Glutamatergic neuron (in vitro differentiated cells): ENCODE measurements at regions not wholly inside any gene's neighbourhood (a gene's known extent, or its start where the extent isn't known, plus 50 kb on each side); places are given as distances from the start of the nearest gene placed in this dataset.

Experiments used
- DNase-seq: peaks from one replicate; pipeline ENCODE4 v3.0.0; 2022
- H3K27ac Mint-ChIP-seq: one replicate; pipeline ENCODE4 v1.8.0; 2020; ENCODE audit warnings: mild to moderate bottlenecking, mixed read lengths, inconsistent platforms; ENCODE audit not compliant: unreplicated experiment
- H3K27me3 Mint-ChIP-seq: one replicate; pipeline ENCODE4 v1.8.0; 2020; ENCODE audit warnings: mild to moderate bottlenecking, moderate library complexity, mixed read lengths, inconsistent platforms; ENCODE audit not compliant: unreplicated experiment
- H3K36me3 Mint-ChIP-seq: one replicate; pipeline ENCODE4 v1.8.0; 2020; ENCODE audit warnings: mild to moderate bottlenecking, mixed read lengths, inconsistent platforms; ENCODE audit not compliant: unreplicated experiment
- H3K4me1 Mint-ChIP-seq: one replicate; pipeline ENCODE4 v1.8.0; 2020; ENCODE audit warnings: mild to moderate bottlenecking, low read depth, mixed read lengths, inconsistent platforms; ENCODE audit not compliant: unreplicated experiment
- H3K4me3 Mint-ChIP-seq: one replicate; pipeline ENCODE4 v1.8.0; 2020; ENCODE audit warnings: mild to moderate bottlenecking, mixed read lengths, inconsistent platforms; ENCODE audit not compliant: unreplicated experiment
- H3K9me3 Mint-ChIP-seq: one replicate; pipeline ENCODE4 v1.8.0; 2020; ENCODE audit warnings: mild to moderate bottlenecking, moderate library complexity, mixed read lengths, inconsistent platforms; ENCODE audit not compliant: unreplicated experiment
- TF ChIP-seq, protein P1 (sequence below): fragments of 200-600 bp; sonication (generic); IDR thresholded peaks from one replicate; pipeline ENCODE4 v1.5.0; 2021; ENCODE audit not compliant: partially characterized antibody, unreplicated experiment

DNA sequence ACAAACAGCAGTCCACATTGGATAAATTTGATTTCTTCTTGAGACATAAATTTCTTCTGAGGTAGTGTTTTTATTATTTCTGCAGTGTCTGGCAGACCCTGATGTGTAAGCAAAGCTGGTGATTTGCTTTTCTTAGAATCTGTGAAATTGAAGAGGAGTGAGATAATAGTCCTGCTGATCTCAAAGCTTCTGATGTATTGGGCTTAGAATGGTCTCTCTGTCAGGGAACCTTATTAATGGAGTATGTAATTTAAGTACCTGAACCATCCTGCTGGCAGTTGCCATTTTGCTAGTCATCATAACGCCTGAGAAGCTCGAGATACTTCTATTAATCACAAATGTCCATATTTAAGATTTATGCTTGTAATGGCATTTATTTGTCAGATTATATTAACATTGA is 464.5 kb upstream of the PRICKLE1 start:
- DNase-seq = no peak
- TF ChIP-seq, protein P1, sequence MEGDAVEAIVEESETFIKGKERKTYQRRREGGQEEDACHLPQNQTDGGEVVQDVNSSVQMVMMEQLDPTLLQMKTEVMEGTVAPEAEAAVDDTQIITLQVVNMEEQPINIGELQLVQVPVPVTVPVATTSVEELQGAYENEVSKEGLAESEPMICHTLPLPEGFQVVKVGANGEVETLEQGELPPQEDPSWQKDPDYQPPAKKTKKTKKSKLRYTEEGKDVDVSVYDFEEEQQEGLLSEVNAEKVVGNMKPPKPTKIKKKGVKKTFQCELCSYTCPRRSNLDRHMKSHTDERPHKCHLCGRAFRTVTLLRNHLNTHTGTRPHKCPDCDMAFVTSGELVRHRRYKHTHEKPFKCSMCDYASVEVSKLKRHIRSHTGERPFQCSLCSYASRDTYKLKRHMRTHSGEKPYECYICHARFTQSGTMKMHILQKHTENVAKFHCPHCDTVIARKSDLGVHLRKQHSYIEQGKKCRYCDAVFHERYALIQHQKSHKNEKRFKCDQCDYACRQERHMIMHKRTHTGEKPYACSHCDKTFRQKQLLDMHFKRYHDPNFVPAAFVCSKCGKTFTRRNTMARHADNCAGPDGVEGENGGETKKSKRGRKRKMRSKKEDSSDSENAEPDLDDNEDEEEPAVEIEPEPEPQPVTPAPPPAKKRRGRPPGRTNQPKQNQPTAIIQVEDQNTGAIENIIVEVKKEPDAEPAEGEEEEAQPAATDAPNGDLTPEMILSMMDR = no peak
- no peaks in the 10 kb centered on the region for H3K27me3 Mint-ChIP-seq
- H3K4me3 Mint-ChIP-seq = no peak overlapping the region
- no peaks in the 10 kb centered on the region for H3K9me3 Mint-ChIP-seq
- no peaks in the 10 kb centered on the region for H3K4me1 Mint-ChIP-seq
- H3K27ac Mint-ChIP-seq = no peak overlapping the region
- H3K36me3 Mint-ChIP-seq = no peaks in the 10 kb centered on the region

DNA sequence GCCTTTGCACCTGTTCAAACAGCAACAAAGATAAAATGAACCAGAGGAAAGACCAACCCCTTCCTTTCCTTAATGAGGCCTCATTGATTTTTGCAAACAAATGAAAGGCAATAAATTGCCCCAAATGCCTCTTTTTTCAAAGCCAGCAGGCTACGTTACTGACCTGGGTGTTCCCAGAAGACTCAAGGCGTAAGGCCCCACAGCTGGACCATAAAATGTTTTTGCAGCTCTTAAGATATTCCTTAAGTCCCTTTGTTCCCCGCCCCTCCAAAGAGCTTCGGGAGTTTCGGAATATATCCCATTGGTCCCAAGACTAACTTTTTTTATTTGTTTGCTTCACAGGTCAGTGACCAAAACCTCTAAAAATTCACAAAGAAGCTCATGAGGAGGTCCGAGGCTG is 462.9 kb upstream of the PRICKLE1 start:
- Mint-ChIP-seq H3K4me3 (no peak overlapping the region), H3K27me3 (no peaks in the 10 kb centered on the region), H3K4me1 (no peaks in the 10 kb centered on the region), H3K9me3 (no peaks in the 10 kb centered on the region), H3K36me3 (no peaks in the 10 kb centered on the region), H3K27ac (no peak overlapping the region)
- no peak for DNase-seq
- TF ChIP-seq, protein P1 = no peak

DNA sequence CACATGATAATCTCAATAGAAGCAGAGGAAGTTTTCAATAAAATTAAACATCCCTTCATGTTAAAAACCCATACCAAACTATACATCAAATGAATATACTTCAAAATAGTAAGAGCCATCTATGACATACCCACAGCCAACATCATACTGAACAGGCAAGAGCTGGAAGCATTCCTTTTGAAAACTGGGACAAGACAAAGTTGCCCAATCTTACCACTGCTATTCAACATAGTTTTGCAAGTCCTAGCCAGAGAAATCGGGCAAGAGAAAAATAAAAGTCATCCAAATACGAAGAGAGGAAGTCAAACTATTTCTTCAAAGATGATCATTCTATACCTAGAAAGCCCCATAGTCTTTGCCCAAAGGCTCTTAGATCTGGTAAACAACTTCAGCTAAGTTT is 454.7 kb upstream of the PRICKLE1 start:
- H3K9me3 Mint-ChIP-seq = no peaks in the 10 kb centered on the region
- H3K36me3 Mint-ChIP-seq = no peaks in the 10 kb centered on the region
- no peak for DNase-seq
- H3K4me3 Mint-ChIP-seq = no peak overlapping the region
- no peak overlapping the region for H3K27ac Mint-ChIP-seq
- no peaks in the 10 kb centered on the region for H3K4me1 Mint-ChIP-seq
- TF ChIP-seq, protein P1 = no peak
- H3K27me3 Mint-ChIP-seq = no peaks in the 10 kb centered on the region

DNA sequence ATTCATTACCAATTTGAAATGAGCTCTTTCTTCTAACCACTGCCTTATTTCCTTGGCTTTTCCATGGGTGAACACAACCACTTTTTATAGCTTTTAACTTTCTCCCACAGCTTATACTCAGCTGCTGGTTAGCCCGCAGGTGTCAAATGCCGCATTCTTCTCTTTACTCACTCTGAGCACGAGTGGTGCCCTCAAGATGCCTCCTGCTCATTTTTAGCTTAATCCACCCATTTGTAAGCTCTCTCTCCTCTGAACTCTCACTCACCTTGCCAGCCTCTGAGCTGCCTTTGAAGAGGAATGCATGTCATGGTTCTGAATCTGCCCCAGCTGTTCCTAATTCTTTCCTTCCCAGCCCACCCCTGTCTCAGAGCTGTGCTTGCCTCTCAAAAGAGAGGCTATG is 449.4 kb upstream of the PRICKLE1 start:
- TF ChIP-seq, protein P1 = no peak
- Mint-ChIP-seq H3K4me1 (no peaks in the 10 kb centered on the region), H3K36me3 (peaks cover 8% of the 10 kb centered on the region), H3K27ac (no peak overlapping the region), H3K9me3 (peaks cover 2% of the 10 kb centered on the region), H3K4me3 (no peak overlapping the region), H3K27me3 (no peaks in the 10 kb centered on the region)
- DNase-seq = no peak

DNA sequence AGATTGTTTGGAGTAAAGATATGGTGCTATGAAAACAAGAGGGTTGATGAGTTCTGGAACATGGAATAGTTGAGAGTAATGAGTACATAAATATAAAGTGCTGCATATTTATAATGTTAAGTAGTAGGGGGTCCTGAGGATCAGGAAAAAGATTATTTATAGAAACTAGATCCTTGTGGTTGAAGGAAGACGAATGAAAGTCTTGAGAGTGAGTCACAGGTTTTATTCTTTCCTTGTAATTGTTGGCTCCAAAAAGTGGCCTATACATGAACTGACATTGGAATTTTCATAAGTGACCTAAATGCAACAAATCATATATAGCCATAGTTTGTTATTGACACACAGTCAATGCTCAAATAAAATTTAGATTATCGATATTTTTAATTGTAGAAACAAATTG is 440.4 kb upstream of the PRICKLE1 start:
- Mint-ChIP-seq H3K4me3 (no peak overlapping the region), H3K9me3 (peaks cover 8% of the 10 kb centered on the region), H3K4me1 (no peaks in the 10 kb centered on the region), H3K27me3 (no peaks in the 10 kb centered on the region), H3K27ac (no peak overlapping the region), H3K36me3 (peaks cover 26% of the 10 kb centered on the region)
- TF ChIP-seq, protein P1 = no peak
- DNase-seq = no peak
